ENCODE measurements at regions not wholly inside any gene's neighbourhood (a gene's known extent, or its start where the extent isn't known, plus 50 kb on each side); places are given as distances from the start of the nearest gene placed in this dataset.

- DNase-seq: no peak
- no peak overlapping the region for H2AK5ac ChIP-seq (ENCODE audit: low read depth, low read length)
- no peak for TF ChIP-seq USF2 (IDR thresholded peaks at IDR 0.05; ENCODE audit: low read depth, low read length)
- TF ChIP-seq SMC3 (IDR thresholded peaks at IDR 0.05; ENCODE audit: low read depth, low read length): no peak
- no peak for TF ChIP-seq RFX5 (IDR thresholded peaks at IDR 0.05; ENCODE audit: low read depth, low read length)
- TF ChIP-seq MAFK (IDR thresholded peaks at IDR 0.05; ENCODE audit: low read depth, low read length): no peak
- TF ChIP-seq CHD1 (IDR thresholded peaks at IDR 0.05; ENCODE audit: low read depth, low read length): no peak
- no peak for TF ChIP-seq POLR2A (IDR thresholded peaks at IDR 0.05; ENCODE audit: low read depth, low read length)
- no peak for TF ChIP-seq CEBPB (IDR thresholded peaks at IDR 0.05; ENCODE audit: low read depth, low read length)
- no peak for TF ChIP-seq MAZ (IDR thresholded peaks at IDR 0.05; ENCODE audit: borderline replicate concordance, low read depth, low read length)
- no peak for TF ChIP-seq NFE2L2 (IDR thresholded peaks at IDR 0.05; ENCODE audit: low read depth, low read length)
- TF ChIP-seq CTCF (conservative IDR thresholded peaks at IDR 0.05; ENCODE audit: low read depth, low read length): no peak
- no peak for TF ChIP-seq BHLHE40 (IDR thresholded peaks at IDR 0.05; ENCODE audit: low read depth, low read length)
- TF ChIP-seq FOS (IDR thresholded peaks at IDR 0.05; ENCODE audit: low read depth, low read length): no peak
- TF ChIP-seq MXI1 (IDR thresholded peaks at IDR 0.05; ENCODE audit: borderline replicate concordance, low read depth, low read length): no peak
- no peak for TF ChIP-seq RAD21 (IDR thresholded peaks at IDR 0.05; ENCODE audit: low read length)
- no peak for TF ChIP-seq ELK1 (IDR thresholded peaks at IDR 0.05; ENCODE audit: borderline replicate concordance, low read depth, low read length)
- no peak for TF ChIP-seq RCOR1 (IDR thresholded peaks at IDR 0.05; ENCODE audit: insufficient replicate concordance, low read length)
- WGBS, 2 experiments (ENCODE audit: extremely low coverage in 2 of 2, insufficient read length in 1 of 2): no CpG with 5 or more reads among the region's 1 CpG
- no peak overlapping the region for H3K23ac ChIP-seq (ENCODE audit: low read depth, low read length)
- H3K14ac ChIP-seq (replicated peaks; ENCODE audit: low read depth, low read length): no peak overlapping the region
- no peak overlapping the region for H3K9ac ChIP-seq (ENCODE audit: low read depth, low read length)
- H2BK120ac ChIP-seq (ENCODE audit: low read depth, low read length): no peak overlapping the region
- no peak overlapping the region for H3K4me3 ChIP-seq (ENCODE audit: insufficient read depth, low read depth, low read length)
- H3K4ac ChIP-seq (ENCODE audit: low read depth, low read length): no peak overlapping the region
- H2BK15ac ChIP-seq (ENCODE audit: low read depth, low read length): no peak overlapping the region
- H3K18ac ChIP-seq (ENCODE audit: low read depth, low read length): no peak overlapping the region
- H2BK5ac ChIP-seq (ENCODE audit: low read depth, low read length, poor library complexity, severe bottlenecking): no peak overlapping the region
- no TSS peak for BruUV-seq (replicated peaks)
- H4K8ac ChIP-seq (ENCODE audit: low read depth in 2 of 2, low read length in 2 of 2): no peak overlapping the region
- dilution Hi-C loops (cut with HindIII; ENCODE audit: low sequenced_read_pairs, unreplicated experiment): no loop called here
- intact Hi-C loops (cut with micrococcal nuclease): no loop called here
- H3K79me1 ChIP-seq (ENCODE audit: low read depth in 1 of 2, low read length in 2 of 2): no peaks in the 10 kb centered on the region
- H3K56ac ChIP-seq (ENCODE audit: extremely low read depth, insufficient read depth, low read length): no peak overlapping the region
- no peaks in the 10 kb centered on the region for H3K36me3 ChIP-seq (ENCODE audit: control insufficient read depth, insufficient read depth, low read length)
- POLR2A ChIA-PET (ENCODE audit: unreplicated experiment): no interaction called here
- peak overlapping the region; percentile 49 for H2AFZ ChIP-seq (replicated peaks; ENCODE audit: low read length, poor library complexity)
- in situ Hi-C loops (cut with MboI; ENCODE audit: low sequenced_read_pairs): no loop called here
- no peaks in the 10 kb centered on the region for H4K20me1 ChIP-seq (ENCODE audit: insufficient read depth, low read length)
- ATAC-seq (ENCODE audit: low read depth): no peak
- no peak overlapping the region for H3K27ac ChIP-seq (ENCODE audit: insufficient read depth, low read length)
- no peak overlapping the region for H4K5ac ChIP-seq (ENCODE audit: low read depth, low read length)
- no peaks in the 10 kb centered on the region for H3K4me1 ChIP-seq (ENCODE audit: control insufficient read depth, insufficient read depth, low read length)
- no peak overlapping the region for H2BK20ac ChIP-seq (ENCODE audit: low read depth, low read length)
- no peak overlapping the region for H4K91ac ChIP-seq (ENCODE audit: insufficient read depth, low read depth, low read length)
- CTCF ChIA-PET: no interaction called here
- H2AK9ac ChIP-seq (replicated peaks; ENCODE audit: low read depth, low read length, poor library complexity): no peak overlapping the region
- no peaks in the 10 kb centered on the region for H3K9me1 ChIP-seq (ENCODE audit: insufficient read depth, low read length)
- H3K9me3 ChIP-seq (ENCODE audit: control insufficient read depth, insufficient read depth, low read length): peaks cover 16% of the 10 kb centered on the region
- no peaks in the 10 kb centered on the region for H3K27me3 ChIP-seq (ENCODE audit: control insufficient read depth, insufficient read depth, low read length)
- no peak overlapping the region for H3K4me2 ChIP-seq (ENCODE audit: low read depth, low read length)
Observed at GRCh38 chr18:47457614-47458013, 206.2 kb upstream of the SKOR2 start.
